H9 (cell line): ENCODE measurements at regions not wholly inside any gene's neighbourhood (a gene's known extent, or its start where the extent isn't known, plus 50 kb on each side); places are given as distances from the start of the nearest gene placed in this dataset.

ENCODE experiments used
- DNase-seq: peaks from one replicate; pipeline ENCODE4 v3.0.0-alpha.2; 2017
- H2AFZ ChIP-seq: one replicate; pipeline ENCODE4 v1.6.1; 2013; ENCODE audit warnings: mild to moderate bottlenecking, low read length, control low read depth, moderate library complexity
- H2AK5ac ChIP-seq: 2 replicates; pipeline ENCODE4 v1.6.1; 2013; ENCODE audit warnings: low read length, control low read depth, mixed read lengths; ENCODE audit not compliant: insufficient read length
- H2BK120ac ChIP-seq: one replicate; pipeline ENCODE4 v1.6.1; 2013; ENCODE audit warnings: low read depth, mild to moderate bottlenecking, low read length, control low read depth, inconsistent platforms; ENCODE audit not compliant: poor library complexity, severe bottlenecking
- H2BK12ac ChIP-seq: 2 replicates; pipeline ENCODE4 v1.6.1; 2013; ENCODE audit warnings: low read length, control low read depth, mixed read lengths, low read depth; ENCODE audit not compliant: insufficient read length
- H2BK15ac ChIP-seq: 2 replicates; pipeline ENCODE4 v1.6.1; 2013; ENCODE audit warnings: low read depth, low read length, control low read depth
- H2BK20ac ChIP-seq: one replicate; pipeline ENCODE4 v1.6.1; 2013; ENCODE audit warnings: low read depth, mild to moderate bottlenecking, low read length, control low read depth, inconsistent platforms; ENCODE audit not compliant: poor library complexity, severe bottlenecking
- H2BK5ac ChIP-seq: 2 replicates; pipeline ENCODE4 v1.6.1; 2013; ENCODE audit warnings: low read length, control low read depth, mixed read lengths; ENCODE audit not compliant: insufficient read length
- H3K14ac ChIP-seq: 2 replicates; pipeline ENCODE4 v1.6.1; 2013; ENCODE audit warnings: low read length, control low read depth; ENCODE audit not compliant: insufficient read depth
- H3K18ac ChIP-seq: 2 replicates; pipeline ENCODE4 v1.6.1; 2013; ENCODE audit warnings: low read depth, mild to moderate bottlenecking, mixed read lengths, low read length, control low read depth; ENCODE audit not compliant: insufficient read length
- H3K23ac ChIP-seq: 2 replicates; pipeline ENCODE4 v1.6.1; 2013; ENCODE audit warnings: low read length, control low read depth, mixed read lengths, low read depth; ENCODE audit not compliant: insufficient read length
- H3K23me2 ChIP-seq: 2 replicates; pipeline ENCODE4 v1.6.1; 2013; ENCODE audit warnings: low read depth, mild to moderate bottlenecking, mixed read lengths, low read length, control low read depth; ENCODE audit not compliant: insufficient read length, poor library complexity, severe bottlenecking
- H3K27ac ChIP-seq: 2 replicates; pipeline ENCODE4 v1.5.1; 2013; ENCODE audit warnings: low read length, control low read depth, mixed read lengths, low read depth; ENCODE audit not compliant: insufficient read length
- H3K27me3 ChIP-seq: 2 replicates; pipeline ENCODE4 v1.6.1; 2013; ENCODE audit warnings: low read length, control low read depth, inconsistent platforms; ENCODE audit not compliant: insufficient read depth
- H3K4ac ChIP-seq: 2 replicates; pipeline ENCODE4 v1.6.1; 2013; ENCODE audit warnings: low read depth, mild to moderate bottlenecking, control low read depth, inconsistent platforms, low read length, moderate library complexity
- H3K4me1 ChIP-seq: 2 replicates; pipeline ENCODE4 v1.6.1; 2013; ENCODE audit warnings: low read length, control low read depth, inconsistent platforms; ENCODE audit not compliant: insufficient read depth
- H3K4me2 ChIP-seq: 2 replicates; pipeline ENCODE4 v1.6.1; 2013; ENCODE audit warnings: low read length, control low read depth, mixed read lengths; ENCODE audit not compliant: insufficient read length, insufficient read depth
- H3K56ac ChIP-seq: 2 replicates; pipeline ENCODE4 v1.6.1; 2013; ENCODE audit warnings: low read depth, mild to moderate bottlenecking, mixed read lengths, low read length, control low read depth; ENCODE audit not compliant: insufficient read length
- H3K79me1 ChIP-seq: 2 replicates; pipeline ENCODE4 v1.6.1; 2013; ENCODE audit warnings: low read depth, mild to moderate bottlenecking, moderate library complexity, low read length, control low read depth, inconsistent platforms; ENCODE audit not compliant: insufficient read depth, poor library complexity, severe bottlenecking
- H3K79me2 ChIP-seq: 2 replicates; pipeline ENCODE4 v1.6.1; 2013; ENCODE audit warnings: low read length, control low read depth, inconsistent platforms; ENCODE audit not compliant: insufficient read depth
- H3K9ac ChIP-seq: 2 replicates; pipeline ENCODE4 v1.6.1; 2013; ENCODE audit warnings: low read length, control low read depth, mixed read lengths; ENCODE audit not compliant: insufficient read length; ENCODE audit errors: extremely low read depth
- H3K9me3 ChIP-seq: one replicate; pipeline ENCODE4 v1.6.1; 2013; ENCODE audit warnings: low read depth, low read length, inconsistent platforms; ENCODE audit not compliant: control insufficient read depth
- H3T11ph ChIP-seq: one replicate; pipeline ENCODE4 v1.6.1; 2013; ENCODE audit warnings: mild to moderate bottlenecking, low read length, control low read depth, inconsistent platforms
- H4K20me1 ChIP-seq: one replicate; pipeline ENCODE4 v1.6.1; 2013; ENCODE audit not compliant: control insufficient read depth, insufficient read length, insufficient read depth
- H4K5ac ChIP-seq: 2 replicates; pipeline ENCODE4 v1.6.1; 2013; ENCODE audit warnings: low read depth, mild to moderate bottlenecking, mixed read lengths, low read length, control low read depth; ENCODE audit not compliant: insufficient read length
- H4K8ac ChIP-seq: replicated peaks from 2 replicates; pipeline ENCODE4 v1.6.1; 2013; ENCODE audit warnings: low read length, control low read depth, mixed read lengths, low read depth; ENCODE audit not compliant: insufficient read length
- H4K91ac ChIP-seq: 2 replicates; pipeline ENCODE4 v1.6.1; 2013; ENCODE audit warnings: low read depth, mild to moderate bottlenecking, moderate library complexity, mixed read lengths, low read length, control low read depth; ENCODE audit not compliant: insufficient read length
- H3K27ac Mint-ChIP-seq, 3 experiments: 2 replicates in 2 of 3; 3 replicates in 1 of 3; pipeline ENCODE4 v1.8.0; 2020 to 2021; ENCODE audit warnings: mixed read lengths in 3 of 3, mild to moderate bottlenecking in 1 of 3, moderate library complexity in 1 of 3
- H3K27me3 Mint-ChIP-seq: 2 replicates; pipeline ENCODE4 v1.8.0; 2021; ENCODE audit warnings: low read depth, mild to moderate bottlenecking, moderate library complexity, mixed read lengths
- H3K36me3 Mint-ChIP-seq, 3 experiments: 2 replicates in 2 of 3; 3 replicates in 1 of 3; pipeline ENCODE4 v1.8.0; 2020 to 2021; ENCODE audit warnings: low read depth in 3 of 3, mixed read lengths in 3 of 3; ENCODE audit not compliant: insufficient read depth in 1 of 3
- H3K4me1 Mint-ChIP-seq, 2 experiments: 2 replicates each; pipeline ENCODE4 v1.8.0; 2020; ENCODE audit warnings: mixed read lengths in 2 of 2
- H3K4me3 Mint-ChIP-seq, 2 experiments: 2 replicates in 1 of 2; 3 replicates in 1 of 2; pipeline ENCODE4 v1.8.0; 2020 to 2021; ENCODE audit warnings: mild to moderate bottlenecking in 2 of 2, mixed read lengths in 2 of 2, moderate library complexity in 1 of 2
- H3K9me3 Mint-ChIP-seq, 2 experiments: 2 replicates in 1 of 2; 3 replicates in 1 of 2; pipeline ENCODE4 v1.8.0; 2020; ENCODE audit warnings: mild to moderate bottlenecking in 2 of 2, mixed read lengths in 2 of 2, moderate library complexity in 1 of 2
- CTCF ChIP-seq: fragments of 200-600 bp; sonication (generic); conservative IDR thresholded peaks from 3 replicates; pipeline ENCODE4 v1.8.0; 2021; ENCODE audit warnings: antibody characterized with exemption, mild to moderate bottlenecking

DNA sequence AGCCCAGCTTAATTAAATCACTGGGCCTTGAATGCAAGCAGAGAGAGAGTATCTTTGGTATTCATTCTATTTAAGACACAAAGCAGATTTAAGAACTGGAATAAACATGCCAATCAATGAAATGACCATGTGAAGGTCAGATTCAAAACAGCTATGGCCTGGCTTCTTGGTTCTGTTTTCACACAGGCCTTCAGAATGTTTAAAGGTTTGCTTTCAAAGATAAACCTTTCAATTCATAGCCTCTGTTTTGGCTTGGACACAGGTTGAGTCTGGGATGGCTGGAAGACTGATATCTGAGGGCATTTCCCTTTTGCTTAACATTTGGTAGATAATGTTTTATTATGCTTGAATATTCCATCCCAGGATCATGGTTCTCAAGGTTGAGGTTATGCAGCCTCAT is 244.4 kb upstream of the KBTBD8 start:
- no peaks in the 10 kb centered on the region for H3K4me1 ChIP-seq
- H4K5ac ChIP-seq = no peak overlapping the region
- H3K9me3 Mint-ChIP-seq = no peaks in the 10 kb centered on the region; a peak in 1 of 5 replicates
- 0 out of 4 replicates have a peak, but pooled peaks cover 0 to 4% of the 10 kb centered on the region in 2 experiments for H3K4me1 Mint-ChIP-seq
- no peak overlapping the region for H2BK5ac ChIP-seq
- H2BK120ac ChIP-seq = no peak overlapping the region
- no peaks in the 10 kb centered on the region for H3K79me1 ChIP-seq
- H3K27me3 ChIP-seq = no peaks in the 10 kb centered on the region
- no peak overlapping the region for H3K27ac Mint-ChIP-seq
- no peak overlapping the region for H2AFZ ChIP-seq
- H3K27ac ChIP-seq = no peak overlapping the region
- H3K4ac ChIP-seq = no peak overlapping the region
- H3K79me2 ChIP-seq = no peaks in the 10 kb centered on the region
- no peak overlapping the region for H3K4me3 Mint-ChIP-seq
- no peak overlapping the region for H2BK20ac ChIP-seq
- H3K23me2 ChIP-seq = peaks cover 3% of the 10 kb centered on the region
- H2BK12ac ChIP-seq = no peak overlapping the region
- H3K27me3 Mint-ChIP-seq = peaks cover 3% of the 10 kb centered on the region; the same call in 1 of the 2 replicates
- no peak overlapping the region for H2BK15ac ChIP-seq
- no peaks in the 10 kb centered on the region for H3K9me3 ChIP-seq
- no peak overlapping the region for H4K91ac ChIP-seq
- H2AK5ac ChIP-seq = no peak overlapping the region
- H3K23ac ChIP-seq = no peak overlapping the region
- no peak overlapping the region for H3K14ac ChIP-seq
- no peak overlapping the region for H3K9ac ChIP-seq
- no peaks in the 10 kb centered on the region for H4K20me1 ChIP-seq
- H4K8ac ChIP-seq = no peak overlapping the region
- H3K18ac ChIP-seq = no peak overlapping the region
- TF ChIP-seq CTCF = no peak
- no peak overlapping the region for H3K56ac ChIP-seq
- no peak for DNase-seq
- H3T11ph ChIP-seq = no peak overlapping the region
- H3K36me3 Mint-ChIP-seq = no peaks in the 10 kb centered on the region
- H3K4me2 ChIP-seq = no peak overlapping the region
